ENCODE measurements at regions not wholly inside any gene's neighbourhood (a gene's known extent, or its start where the extent isn't known, plus 50 kb on each side); places are given as distances from the start of the nearest gene placed in this dataset.

DNA sequence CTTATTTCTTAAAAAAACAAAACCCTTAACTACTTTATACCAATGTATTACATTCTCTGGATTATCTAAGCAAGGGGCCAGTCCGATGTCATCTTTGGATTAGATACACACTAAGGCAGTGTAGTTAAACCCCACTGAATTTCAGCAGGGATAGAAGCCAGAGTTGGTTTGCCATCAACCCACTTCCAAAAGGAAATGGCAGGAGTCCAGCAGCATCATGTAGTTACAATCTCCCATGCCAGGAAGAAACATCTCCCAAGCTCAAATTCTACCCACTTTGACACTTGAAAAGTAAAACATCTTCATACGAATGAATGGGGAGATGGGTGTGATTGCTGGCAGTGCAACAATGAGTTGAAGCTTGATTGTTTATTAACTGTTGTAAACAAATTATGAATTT, 203.5 kb upstream of the PLXNC1 start:
- Histone ChIP-seq H3K27me3 (no peaks in the 10 kb centered on the region), H3K36me3 (no peaks in the 10 kb centered on the region), H3K4me3 (no peak overlapping the region), H3K27ac (no peak overlapping the region), H3K9me3 (no peaks in the 10 kb centered on the region), H3K4me1 (no peaks in the 10 kb centered on the region)
- intact Hi-C loops (cut with DNase I), result no loop called here
- DNase-seq, result no peak
- ATAC-seq, result no peak
- TF ChIP-seq, protein P1, sequence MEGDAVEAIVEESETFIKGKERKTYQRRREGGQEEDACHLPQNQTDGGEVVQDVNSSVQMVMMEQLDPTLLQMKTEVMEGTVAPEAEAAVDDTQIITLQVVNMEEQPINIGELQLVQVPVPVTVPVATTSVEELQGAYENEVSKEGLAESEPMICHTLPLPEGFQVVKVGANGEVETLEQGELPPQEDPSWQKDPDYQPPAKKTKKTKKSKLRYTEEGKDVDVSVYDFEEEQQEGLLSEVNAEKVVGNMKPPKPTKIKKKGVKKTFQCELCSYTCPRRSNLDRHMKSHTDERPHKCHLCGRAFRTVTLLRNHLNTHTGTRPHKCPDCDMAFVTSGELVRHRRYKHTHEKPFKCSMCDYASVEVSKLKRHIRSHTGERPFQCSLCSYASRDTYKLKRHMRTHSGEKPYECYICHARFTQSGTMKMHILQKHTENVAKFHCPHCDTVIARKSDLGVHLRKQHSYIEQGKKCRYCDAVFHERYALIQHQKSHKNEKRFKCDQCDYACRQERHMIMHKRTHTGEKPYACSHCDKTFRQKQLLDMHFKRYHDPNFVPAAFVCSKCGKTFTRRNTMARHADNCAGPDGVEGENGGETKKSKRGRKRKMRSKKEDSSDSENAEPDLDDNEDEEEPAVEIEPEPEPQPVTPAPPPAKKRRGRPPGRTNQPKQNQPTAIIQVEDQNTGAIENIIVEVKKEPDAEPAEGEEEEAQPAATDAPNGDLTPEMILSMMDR (IDR thresholded peaks at IDR 0.05), result no peak

DNA sequence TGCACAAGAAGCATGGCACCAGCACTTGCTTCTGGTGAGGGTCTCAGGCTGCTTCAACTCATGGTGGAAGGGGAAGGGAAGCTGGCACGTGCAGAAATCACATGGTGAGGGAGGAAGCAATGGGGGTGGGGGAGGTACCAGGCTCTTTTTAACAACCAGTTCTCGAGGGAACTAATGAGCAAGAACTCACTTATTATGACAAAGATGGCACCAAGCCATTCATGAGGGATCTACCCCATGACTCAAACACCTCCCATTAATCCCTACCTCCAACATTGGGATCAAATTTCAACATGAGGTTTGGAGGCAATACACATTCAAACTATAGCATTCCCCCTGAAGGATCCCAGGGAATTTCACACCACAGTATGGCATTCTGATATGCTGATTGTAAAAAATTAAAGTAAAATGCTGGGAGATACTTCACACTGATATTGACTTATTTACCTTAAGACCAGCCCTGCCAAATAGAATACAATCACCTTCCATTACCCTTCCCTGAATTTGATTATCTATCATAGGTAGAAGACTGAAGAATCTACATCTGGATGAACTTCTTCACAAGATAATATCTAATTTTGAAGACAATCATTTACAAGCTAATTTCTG, 201.7 kb upstream of the PLXNC1 start:
- TF ChIP-seq, protein P1 (IDR thresholded peaks at IDR 0.05), result no peak
- H3K36me3 ChIP-seq, result no peaks in the 10 kb centered on the region
- no peaks in the 10 kb centered on the region for H3K27me3 ChIP-seq
- no peak overlapping the region for H3K4me3 ChIP-seq
- DNase-seq, result no peak
- intact Hi-C loops (cut with DNase I), result no loop called here
- H3K9me3 ChIP-seq, result no peaks in the 10 kb centered on the region
- H3K27ac ChIP-seq, result no peak overlapping the region
- ATAC-seq, result no peak
- no peaks in the 10 kb centered on the region for H3K4me1 ChIP-seq

DNA sequence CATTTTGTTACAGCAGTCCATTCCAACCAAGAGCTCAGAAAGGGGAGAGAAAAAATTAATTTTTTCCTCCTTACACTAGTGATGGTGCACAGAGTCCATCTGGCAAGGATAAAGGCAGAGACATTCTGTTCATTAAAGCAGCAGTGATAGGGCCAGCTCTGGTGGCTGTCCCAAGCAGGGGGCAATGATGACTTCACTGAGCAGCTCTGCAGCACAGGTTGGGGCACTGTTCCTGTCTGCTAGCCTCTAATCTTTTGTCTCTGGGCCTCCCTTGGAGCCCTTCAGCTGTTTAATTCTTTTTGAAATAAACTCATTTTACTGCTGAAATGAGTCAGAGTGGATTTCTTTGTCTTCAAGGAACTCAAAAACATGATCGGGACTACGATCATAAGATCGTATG, 200.9 kb upstream of the PLXNC1 start:
- Histone ChIP-seq H3K9me3 (no peaks in the 10 kb centered on the region), H3K27ac (no peak overlapping the region), H3K4me1 (no peaks in the 10 kb centered on the region), H3K4me3 (no peak overlapping the region), H3K36me3 (no peaks in the 10 kb centered on the region), H3K27me3 (no peaks in the 10 kb centered on the region)
- no peak for ATAC-seq
- TF ChIP-seq, protein P1 (IDR thresholded peaks at IDR 0.05), result no peak
- no peak for DNase-seq
- intact Hi-C loops (cut with DNase I), result no loop called here

DNA sequence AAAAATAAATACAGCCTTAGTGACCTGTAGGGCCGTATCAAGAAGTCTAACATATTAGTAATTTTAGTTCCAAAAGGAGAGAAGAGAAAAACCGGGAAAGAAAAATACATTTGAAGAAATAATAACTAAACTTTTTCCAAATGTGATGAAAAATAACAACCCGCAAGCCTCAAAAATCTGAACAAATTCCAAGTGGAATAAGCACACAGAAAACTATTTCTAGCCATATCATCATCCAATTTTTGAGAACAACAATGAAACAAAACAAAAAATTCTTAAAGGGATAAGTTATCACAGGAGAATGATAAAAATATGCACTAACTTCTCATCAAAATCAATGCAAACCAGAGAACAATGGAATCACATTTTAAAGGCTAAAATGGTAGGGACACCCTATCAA, 198.1 kb upstream of the PLXNC1 start:
- no peak overlapping the region for H3K4me3 ChIP-seq

GRCh38 chr12:93954166-93955112, 193.9 kb upstream of the PLXNC1 start:
- H3K4me1 ChIP-seq, result no peaks in the 10 kb centered on the region
- H3K27ac ChIP-seq, result no peak overlapping the region
- ATAC-seq, result no peak
- H3K9me3 ChIP-seq, result no peaks in the 10 kb centered on the region
- no peaks in the 10 kb centered on the region for H3K36me3 ChIP-seq
- TF ChIP-seq, protein P1 (IDR thresholded peaks at IDR 0.05), result no peak
- no peaks in the 10 kb centered on the region for H3K27me3 ChIP-seq
- no peak for DNase-seq
- intact Hi-C loops (cut with DNase I), result no loop called here
- H3K4me3 ChIP-seq, result no peak overlapping the region

More for the DNA sequence above, 198.1 kb upstream of the PLXNC1 start:
- Histone ChIP-seq H3K4me1 (no peaks in the 10 kb centered on the region), H3K36me3 (no peaks in the 10 kb centered on the region), H3K9me3 (no peaks in the 10 kb centered on the region), H3K27me3 (no peaks in the 10 kb centered on the region), H3K27ac (no peak overlapping the region)
- TF ChIP-seq, protein P1 (IDR thresholded peaks at IDR 0.05), result no peak
- DNase-seq (no peak), ATAC-seq (no peak)
- intact Hi-C loops (cut with DNase I), result no loop called here

Data from upper lobe of right lung (tissue), 1 donor.